CD14-positive monocyte (primary cell): ENCODE measurements at regions not wholly inside any gene's neighbourhood (a gene's known extent, or its start where the extent isn't known, plus 50 kb on each side); places are given as distances from the start of the nearest gene placed in this dataset.

Experiments used
- DNase-seq, 3 donors: peaks; one replicate each; pipeline ENCODE4 v3.0.0-alpha.2; 2011 to 2022
- H2AFZ ChIP-seq: 2 replicates; pipeline ENCODE4 v1.6.0; 2012; ENCODE audit warnings: mild to moderate bottlenecking, low read depth, low read length, inconsistent platforms; ENCODE audit not compliant: insufficient read depth, poor library complexity, severe bottlenecking
- H3K27ac ChIP-seq, 2 donors: 1 replicate in 1 of 2; 2 replicates in 1 of 2; pipeline ENCODE4 v1.5.1; 2012 to 2013; ENCODE audit warnings: low read length in 2 of 2, control low read depth in 1 of 2, inconsistent platforms in 1 of 2, low read depth in 1 of 2, mild to moderate bottlenecking in 1 of 2
- H3K27me3 ChIP-seq, 2 donors: one replicate each; pipeline versions ENCODE4 v1.6.0 to v1.6.1; 2011 to 2013; ENCODE audit warnings: low read length in 2 of 2; ENCODE audit not compliant: control insufficient read depth in 2 of 2, insufficient read depth in 2 of 2
- H3K36me3 ChIP-seq, 2 donors: replicated peaks in 1 of 2; 1 replicate in 1 of 2; 2 replicates in 1 of 2; pipeline versions ENCODE4 v1.5.1 to v1.6.1; 2012 to 2013; ENCODE audit warnings: low read length in 2 of 2, control low read depth in 1 of 2, inconsistent platforms in 1 of 2, mild to moderate bottlenecking in 1 of 2; ENCODE audit not compliant: insufficient read depth in 2 of 2, control insufficient read depth in 1 of 2
- H3K4me1 ChIP-seq, 2 donors: 1 replicate in 1 of 2; 2 replicates in 1 of 2; pipeline versions ENCODE4 v1.5.1 to v1.6.1; 2012 to 2013; ENCODE audit warnings: low read length in 2 of 2, control low read depth in 1 of 2, inconsistent platforms in 1 of 2, mild to moderate bottlenecking in 1 of 2, moderate library complexity in 1 of 2; ENCODE audit not compliant: insufficient read depth in 2 of 2, control insufficient read depth in 1 of 2
- H3K4me2 ChIP-seq: replicated peaks from 2 replicates; pipeline ENCODE3; 2012; ENCODE audit warnings: low read length, moderate library complexity, mild to moderate bottlenecking; ENCODE audit not compliant: poor library complexity, severe bottlenecking; ENCODE audit errors: extremely low read depth
- H3K4me3 ChIP-seq, 3 experiments: fragments of 200-600 bp in 1 of 3; sonication (generic) in 1 of 3; replicated peaks in 1 of 3; 1 replicate in 2 of 3; 2 replicates in 1 of 3; pipeline ENCODE4 v1.5.1; 2011 to 2013; ENCODE audit warnings: low read length in 3 of 3, mild to moderate bottlenecking in 3 of 3, control low read depth in 2 of 3, low read depth in 2 of 3, inconsistent platforms in 1 of 3, moderate library complexity in 1 of 3
- H3K79me2 ChIP-seq: 2 replicates; pipeline ENCODE4 v1.6.0; 2012; ENCODE audit warnings: mild to moderate bottlenecking, control low read depth, inconsistent platforms, low read length, moderate library complexity; ENCODE audit not compliant: insufficient read depth
- H3K9ac ChIP-seq: 2 replicates; pipeline ENCODE4 v1.6.0; 2017; ENCODE audit warnings: low read length, mild to moderate bottlenecking; ENCODE audit not compliant: insufficient read depth, poor library complexity, severe bottlenecking
- H3K9me3 ChIP-seq, 2 donors: replicated peaks in 1 of 2; 1 replicate in 1 of 2; 2 replicates in 1 of 2; pipeline versions ENCODE4 v1.5.1 to v1.6.1; 2012 to 2013; ENCODE audit warnings: low read length in 2 of 2, control low read depth in 1 of 2; ENCODE audit not compliant: control insufficient read depth in 1 of 2, insufficient read depth in 1 of 2
- H4K20me1 ChIP-seq: 2 replicates; pipeline ENCODE4 v1.6.0; 2012; ENCODE audit warnings: mild to moderate bottlenecking, low read length, control low read depth, moderate library complexity; ENCODE audit not compliant: insufficient read depth
- H3K27ac Mint-ChIP-seq, 7 donors: one replicate each; pipeline ENCODE4 v1.8.0; 2020; ENCODE audit warnings: mild to moderate bottlenecking in 7 of 7, mixed read lengths in 7 of 7, moderate library complexity in 6 of 7, inconsistent platforms in 2 of 7
- H3K27me3 Mint-ChIP-seq, 3 donors: one replicate each; pipeline ENCODE4 v1.8.0; 2021 to 2022; ENCODE audit warnings: low read depth in 3 of 3, mild to moderate bottlenecking in 3 of 3, mixed read lengths in 3 of 3, moderate library complexity in 3 of 3, inconsistent platforms in 1 of 3
- H3K36me3 Mint-ChIP-seq, 2 donors: one replicate each; pipeline ENCODE4 v1.8.0; 2020; ENCODE audit warnings: mixed read lengths in 2 of 2, inconsistent platforms in 1 of 2, mild to moderate bottlenecking in 1 of 2
- H3K4me1 Mint-ChIP-seq: one replicate; pipeline ENCODE4 v1.8.0; 2020; ENCODE audit warnings: mild to moderate bottlenecking, mixed read lengths
- H3K4me3 Mint-ChIP-seq, 2 donors: one replicate each; pipeline ENCODE4 v1.8.0; 2020; ENCODE audit warnings: mild to moderate bottlenecking in 2 of 2, mixed read lengths in 2 of 2, moderate library complexity in 1 of 2
- H3K9me3 Mint-ChIP-seq, 7 donors: one replicate each; pipeline ENCODE4 v1.8.0; 2020 to 2022; ENCODE audit warnings: mixed read lengths in 7 of 7, mild to moderate bottlenecking in 6 of 7, moderate library complexity in 6 of 7, inconsistent platforms in 2 of 7
- WGBS: methylation state at CpG from one replicate; pipeline ENCODE4 v1.1.5; 2013; ENCODE audit warnings: missing lambda C conversion rate; ENCODE audit not compliant: insufficient coverage; 5-methylcytosine and 5-hydroxymethylcytosine counted together
- intact Hi-C, 2 donors: fragments of 100-400 bp; cut with micrococcal nuclease; formaldehyde crosslinking; loops; one replicate each; pipeline versions ENCODE4 v1.15.0 to v1.15.1; 2023
- TF ChIP-seq, protein P1 (sequence below): fragments of 200-600 bp; IDR thresholded peaks from one replicate; pipeline ENCODE4 v1.8.0; 2022; ENCODE audit warnings: antibody characterized with exemption, mild to moderate bottlenecking

DNA sequence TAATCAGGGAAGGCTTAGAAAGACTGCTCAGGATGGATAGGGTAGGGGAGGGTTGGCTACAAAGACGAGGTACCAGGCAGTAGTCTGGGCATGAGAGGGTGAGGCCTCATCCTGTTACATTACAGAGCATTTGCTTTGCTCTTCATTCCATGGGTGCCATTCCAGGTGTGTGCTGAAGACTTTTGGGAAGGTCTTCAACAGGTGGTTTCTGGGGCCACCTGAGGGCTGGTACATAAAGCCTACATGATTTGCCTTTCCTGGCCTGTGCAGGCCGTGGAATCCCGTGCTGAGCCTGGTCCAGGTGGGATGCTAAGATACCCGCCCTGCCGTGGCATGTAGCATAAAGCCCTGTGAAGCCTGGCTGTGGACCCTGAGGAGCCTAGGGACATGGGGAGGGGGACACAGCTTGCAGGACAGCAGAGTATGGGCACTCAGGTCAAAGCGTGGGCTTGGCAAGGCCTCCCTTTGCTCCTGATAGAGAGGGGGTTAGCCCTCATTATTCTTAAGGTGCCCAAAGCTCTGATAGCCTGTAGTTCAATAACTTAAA is 55.6 kb upstream of the ZNF536 start:
- Mint-ChIP-seq H3K27ac (no peak overlapping the region), H3K4me3 (no peak overlapping the region), H3K27me3 (peaks cover 0 to 1% (median under 1%) of the 10 kb centered on the region in 3 donors), H3K9me3 (peaks cover 2 to 11% (median 4%) of the 10 kb centered on the region in 7 donors), H3K4me1 (no peaks in the 10 kb centered on the region), H3K36me3 (no peaks in the 10 kb centered on the region)
- Histone ChIP-seq H3K4me3 (no peak overlapping the region), H3K36me3 (no peaks in the 10 kb centered on the region), H3K9ac (no peak overlapping the region), H2AFZ (no peak overlapping the region), H3K4me1 (no peaks in the 10 kb centered on the region), H3K4me2 (no peak overlapping the region), H3K9me3 (no peaks in the 10 kb centered on the region), H3K27ac (no peak overlapping the region), H4K20me1 (no peaks in the 10 kb centered on the region), H3K79me2 (no peaks in the 10 kb centered on the region), H3K27me3 (no peaks in the 10 kb centered on the region)
- TF ChIP-seq, protein P1, sequence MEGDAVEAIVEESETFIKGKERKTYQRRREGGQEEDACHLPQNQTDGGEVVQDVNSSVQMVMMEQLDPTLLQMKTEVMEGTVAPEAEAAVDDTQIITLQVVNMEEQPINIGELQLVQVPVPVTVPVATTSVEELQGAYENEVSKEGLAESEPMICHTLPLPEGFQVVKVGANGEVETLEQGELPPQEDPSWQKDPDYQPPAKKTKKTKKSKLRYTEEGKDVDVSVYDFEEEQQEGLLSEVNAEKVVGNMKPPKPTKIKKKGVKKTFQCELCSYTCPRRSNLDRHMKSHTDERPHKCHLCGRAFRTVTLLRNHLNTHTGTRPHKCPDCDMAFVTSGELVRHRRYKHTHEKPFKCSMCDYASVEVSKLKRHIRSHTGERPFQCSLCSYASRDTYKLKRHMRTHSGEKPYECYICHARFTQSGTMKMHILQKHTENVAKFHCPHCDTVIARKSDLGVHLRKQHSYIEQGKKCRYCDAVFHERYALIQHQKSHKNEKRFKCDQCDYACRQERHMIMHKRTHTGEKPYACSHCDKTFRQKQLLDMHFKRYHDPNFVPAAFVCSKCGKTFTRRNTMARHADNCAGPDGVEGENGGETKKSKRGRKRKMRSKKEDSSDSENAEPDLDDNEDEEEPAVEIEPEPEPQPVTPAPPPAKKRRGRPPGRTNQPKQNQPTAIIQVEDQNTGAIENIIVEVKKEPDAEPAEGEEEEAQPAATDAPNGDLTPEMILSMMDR, result no peak
- intact Hi-C loops, result no loop called here
- DNase-seq, result no peak
- 86% methylated on average over 4 of the region's 6 CpGs for WGBS

DNA sequence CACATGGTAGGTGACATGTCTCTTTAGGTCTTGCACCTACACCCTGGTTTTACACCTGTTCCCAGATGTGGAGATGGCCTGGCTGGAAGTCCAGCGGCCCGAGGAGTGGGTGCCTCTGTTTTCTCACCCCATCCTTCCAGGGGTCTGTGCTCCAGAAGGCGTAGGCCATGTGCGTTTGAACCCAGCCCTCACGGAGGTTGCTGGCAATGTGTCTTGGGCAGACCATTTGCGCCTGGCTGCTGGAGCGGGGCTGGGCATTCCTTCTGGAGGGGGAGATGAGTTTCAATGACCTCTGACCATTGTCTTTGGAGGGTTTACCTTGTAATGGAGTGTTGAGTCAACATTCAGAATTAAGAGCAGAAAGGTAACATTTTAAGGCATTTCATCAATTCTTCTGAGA is 54.8 kb upstream of the ZNF536 start:
- Histone ChIP-seq H3K4me3 (no peak overlapping the region), H3K79me2 (no peaks in the 10 kb centered on the region), H2AFZ (no peak overlapping the region), H3K4me2 (no peak overlapping the region), H3K36me3 (no peaks in the 10 kb centered on the region), H3K27ac (no peak overlapping the region), H3K4me1 (no peaks in the 10 kb centered on the region), H4K20me1 (no peaks in the 10 kb centered on the region), H3K27me3 (no peaks in the 10 kb centered on the region), H3K9me3 (no peaks in the 10 kb centered on the region), H3K9ac (no peak overlapping the region)
- H3K36me3 Mint-ChIP-seq, result no peaks in the 10 kb centered on the region
- H3K4me3 Mint-ChIP-seq, result no peak overlapping the region
- intact Hi-C loops, result no loop called here
- no peak overlapping the region for H3K27ac Mint-ChIP-seq
- no peaks in the 10 kb centered on the region for H3K4me1 Mint-ChIP-seq
- whole genome bisulfite sequencing, result 93% methylated on average over 6 of the region's 7 CpGs
- TF ChIP-seq, protein P1, result no peak
- peaks cover 0 to 1% (median 1%) of the 10 kb centered on the region in 3 donors for H3K27me3 Mint-ChIP-seq
- no peak for DNase-seq
- peaks cover 2 to 11% (median 4%) of the 10 kb centered on the region in 7 donors for H3K9me3 Mint-ChIP-seq
